Lung (tissue), 11 donors: ENCODE measurements at regions not wholly inside any gene's neighbourhood (a gene's known extent, or its start where the extent isn't known, plus 50 kb on each side); places are given as distances from the start of the nearest gene placed in this dataset.

ENCODE experiments used
- ATAC-seq: fragments of 200-7000 bp; cut with Tn5 transposase; one replicate; pipeline ENCODE4 v1.9.1; 2020; ENCODE audit warnings: moderate number of reproducible peaks; ENCODE audit not compliant: insufficient read depth, low FRiP score
- DNase-seq, 3 donors: peaks; one replicate each; pipeline ENCODE4 v3.0.0-alpha.2; 2013 to 2017
- H3K27ac ChIP-seq, 2 donors: one replicate each; pipeline ENCODE4 v1.5.1; 2013; ENCODE audit warnings: mild to moderate bottlenecking in 2 of 2, moderate library complexity in 2 of 2, control low read depth in 1 of 2, inconsistent platforms in 1 of 2, low read depth in 1 of 2, low read length in 1 of 2
- H3K27me3 ChIP-seq, 3 donors: one replicate each; pipeline ENCODE4 v1.5.1; 2013; ENCODE audit warnings: low read length in 2 of 3; ENCODE audit not compliant: control insufficient read depth in 3 of 3, insufficient read depth in 3 of 3
- H3K36me3 ChIP-seq, 4 donors: one replicate each; pipeline ENCODE4 v1.5.1; 2013; ENCODE audit warnings: low read length in 4 of 4, mild to moderate bottlenecking in 1 of 4, moderate library complexity in 1 of 4; ENCODE audit not compliant: control insufficient read depth in 4 of 4, insufficient read depth in 4 of 4
- H3K4me1 ChIP-seq, 5 donors: one replicate each; pipeline ENCODE4 v1.5.1; 2013; ENCODE audit warnings: low read length in 5 of 5, mild to moderate bottlenecking in 2 of 5, moderate library complexity in 1 of 5; ENCODE audit not compliant: control insufficient read depth in 5 of 5, insufficient read depth in 5 of 5
- H3K4me3 ChIP-seq: one replicate; pipeline ENCODE4 v1.5.1; 2013; ENCODE audit warnings: mild to moderate bottlenecking, control low read depth, moderate library complexity
- H3K9ac ChIP-seq, 2 donors: one replicate each; pipeline ENCODE4 v1.5.1; 2013; ENCODE audit warnings: low read length in 2 of 2, control low read depth in 1 of 2; ENCODE audit not compliant: insufficient read depth in 1 of 2
- H3K9me3 ChIP-seq, 4 donors: one replicate each; pipeline ENCODE4 v1.5.1; 2013; ENCODE audit warnings: low read length in 3 of 4, mild to moderate bottlenecking in 1 of 4, moderate library complexity in 1 of 4; ENCODE audit not compliant: control insufficient read depth in 4 of 4, insufficient read depth in 3 of 4
- CTCF ChIP-seq: IDR thresholded peaks from 2 replicates; pipeline ENCODE4 v1.5.1; 2012; ENCODE audit warnings: mild to moderate bottlenecking; ENCODE audit errors: control extremely low read depth, extremely low read depth
- WGBS, 2 donors: extraction: QIAGEN DNeasy Blood & Tissue Kit; methylation state at CpG; one replicate each; pipeline ENCODE4 v1.1.7; 2013; 5-methylcytosine and 5-hydroxymethylcytosine counted together
- donor health status: control.
- donor health status: control.
- donor health status: Bipolar disorder and iron deficiency.
- donor health status: healthy.
- donor health status: DM: yes; HTN: yes; CAD: no.

- DNase-seq (no peak), ATAC-seq (no peak)
- 82 to 92% methylated on average over 6 of the region's 6 CpGs for WGBS, 2 donors
- no peak overlapping the region for H3K9ac ChIP-seq
- no peak overlapping the region for H3K4me3 ChIP-seq
- H3K36me3 ChIP-seq: no peaks in the 10 kb centered on the region
- H3K27me3 ChIP-seq: no peaks in the 10 kb centered on the region
- no peak for TF ChIP-seq CTCF
- H3K9me3 ChIP-seq: no peaks in the 10 kb centered on the region
- H3K4me1 ChIP-seq: no peaks in the 10 kb centered on the region
- H3K27ac ChIP-seq: no peak overlapping the region
These were observed 330.1 kb upstream of the PBX1 start for GRCh38 chr1:164228928-164229327.

GRCh38 chr1:164233149-164233548 lies 325.8 kb upstream of the PBX1 start:
- WGBS, 2 donors: 71 to 82% methylated on average over 3 of the region's 3 CpGs
- no peak for ATAC-seq
- H3K27me3 ChIP-seq: no peaks in the 10 kb centered on the region

GRCh38 chr1:164240081-164240480 lies 318.9 kb upstream of the PBX1 start:
- DNase-seq: peak in 1 of 3 donors; percentile 23
- no peak for ATAC-seq
- 68 to 70% methylated on average over 4 of the region's 4 CpGs for WGBS, 2 donors
- H3K4me1 ChIP-seq: no peaks in the 10 kb centered on the region
- H3K36me3 ChIP-seq: no peaks in the 10 kb centered on the region
- no peaks in the 10 kb centered on the region for H3K9me3 ChIP-seq
- TF ChIP-seq CTCF: no peak
- no peak overlapping the region for H3K27ac ChIP-seq
- no peak overlapping the region for H3K9ac ChIP-seq
- no peak overlapping the region for H3K4me3 ChIP-seq
- H3K27me3 ChIP-seq: no peaks in the 10 kb centered on the region

More at GRCh38 chr1:164233149-164233548, 325.8 kb upstream of the PBX1 start:
- Histone ChIP-seq H3K4me3 (no peak overlapping the region), H3K9me3 (no peaks in the 10 kb centered on the region), H3K27ac (no peak overlapping the region), H3K4me1 (no peaks in the 10 kb centered on the region), H3K36me3 (no peaks in the 10 kb centered on the region), H3K9ac (no peak overlapping the region)
- no peak for TF ChIP-seq CTCF
- DNase-seq: no peak

GRCh38 chr1:164250365-164250764 lies 308.6 kb upstream of the PBX1 start:
- no peak for ATAC-seq
- Histone ChIP-seq H3K27me3 (no peaks in the 10 kb centered on the region), H3K4me1 (no peaks in the 10 kb centered on the region), H3K4me3 (no peak overlapping the region), H3K9me3 (peaks cover 0 to 12% (median 2%) of the 10 kb centered on the region in 4 donors), H3K36me3 (no peaks in the 10 kb centered on the region), H3K27ac (no peak overlapping the region), H3K9ac (no peak overlapping the region)
- no peak for TF ChIP-seq CTCF
- DNase-seq: no peak
